ENCODE measurements at regions not wholly inside any gene's neighbourhood (a gene's known extent, or its start where the extent isn't known, plus 50 kb on each side); places are given as distances from the start of the nearest gene placed in this dataset.

DNA sequence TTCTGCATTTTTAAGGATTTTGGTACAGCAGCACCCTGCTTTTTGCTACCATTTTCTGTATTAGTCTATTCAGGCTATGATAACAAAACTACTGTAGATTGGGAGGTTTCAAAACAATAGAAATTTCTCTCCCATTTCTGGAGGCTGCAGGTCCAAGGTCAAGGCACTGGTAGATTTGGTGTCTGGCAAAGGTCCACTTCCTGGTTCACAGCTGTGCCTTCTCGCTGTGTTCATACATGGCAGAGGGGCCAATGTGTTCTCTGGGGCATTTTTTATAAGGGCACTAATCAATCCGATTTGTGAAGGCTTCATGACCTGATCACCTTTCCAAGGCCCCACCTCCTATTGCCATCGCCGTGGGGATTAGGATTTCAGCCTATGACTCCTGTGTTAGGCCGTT, 268.1 kb upstream of the RTL1 start:
- TF ChIP-seq, protein P1, sequence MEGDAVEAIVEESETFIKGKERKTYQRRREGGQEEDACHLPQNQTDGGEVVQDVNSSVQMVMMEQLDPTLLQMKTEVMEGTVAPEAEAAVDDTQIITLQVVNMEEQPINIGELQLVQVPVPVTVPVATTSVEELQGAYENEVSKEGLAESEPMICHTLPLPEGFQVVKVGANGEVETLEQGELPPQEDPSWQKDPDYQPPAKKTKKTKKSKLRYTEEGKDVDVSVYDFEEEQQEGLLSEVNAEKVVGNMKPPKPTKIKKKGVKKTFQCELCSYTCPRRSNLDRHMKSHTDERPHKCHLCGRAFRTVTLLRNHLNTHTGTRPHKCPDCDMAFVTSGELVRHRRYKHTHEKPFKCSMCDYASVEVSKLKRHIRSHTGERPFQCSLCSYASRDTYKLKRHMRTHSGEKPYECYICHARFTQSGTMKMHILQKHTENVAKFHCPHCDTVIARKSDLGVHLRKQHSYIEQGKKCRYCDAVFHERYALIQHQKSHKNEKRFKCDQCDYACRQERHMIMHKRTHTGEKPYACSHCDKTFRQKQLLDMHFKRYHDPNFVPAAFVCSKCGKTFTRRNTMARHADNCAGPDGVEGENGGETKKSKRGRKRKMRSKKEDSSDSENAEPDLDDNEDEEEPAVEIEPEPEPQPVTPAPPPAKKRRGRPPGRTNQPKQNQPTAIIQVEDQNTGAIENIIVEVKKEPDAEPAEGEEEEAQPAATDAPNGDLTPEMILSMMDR (IDR thresholded peaks at IDR 0.05; ENCODE audit: insufficient read depth, low read length, poor library complexity, severe bottlenecking): no peak
- no peak for DNase-seq (ENCODE audit: low read depth)
- Histone ChIP-seq H3K27me3 (ENCODE audit: control insufficient read depth, insufficient read depth, low read length) (peaks cover 2% of the 10 kb centered on the region), H3K4me3 (ENCODE audit: low read depth, low read length) (no peak overlapping the region), H3K36me3 (ENCODE audit: control insufficient read depth, insufficient read depth, low read length) (no peaks in the 10 kb centered on the region)

DNA sequence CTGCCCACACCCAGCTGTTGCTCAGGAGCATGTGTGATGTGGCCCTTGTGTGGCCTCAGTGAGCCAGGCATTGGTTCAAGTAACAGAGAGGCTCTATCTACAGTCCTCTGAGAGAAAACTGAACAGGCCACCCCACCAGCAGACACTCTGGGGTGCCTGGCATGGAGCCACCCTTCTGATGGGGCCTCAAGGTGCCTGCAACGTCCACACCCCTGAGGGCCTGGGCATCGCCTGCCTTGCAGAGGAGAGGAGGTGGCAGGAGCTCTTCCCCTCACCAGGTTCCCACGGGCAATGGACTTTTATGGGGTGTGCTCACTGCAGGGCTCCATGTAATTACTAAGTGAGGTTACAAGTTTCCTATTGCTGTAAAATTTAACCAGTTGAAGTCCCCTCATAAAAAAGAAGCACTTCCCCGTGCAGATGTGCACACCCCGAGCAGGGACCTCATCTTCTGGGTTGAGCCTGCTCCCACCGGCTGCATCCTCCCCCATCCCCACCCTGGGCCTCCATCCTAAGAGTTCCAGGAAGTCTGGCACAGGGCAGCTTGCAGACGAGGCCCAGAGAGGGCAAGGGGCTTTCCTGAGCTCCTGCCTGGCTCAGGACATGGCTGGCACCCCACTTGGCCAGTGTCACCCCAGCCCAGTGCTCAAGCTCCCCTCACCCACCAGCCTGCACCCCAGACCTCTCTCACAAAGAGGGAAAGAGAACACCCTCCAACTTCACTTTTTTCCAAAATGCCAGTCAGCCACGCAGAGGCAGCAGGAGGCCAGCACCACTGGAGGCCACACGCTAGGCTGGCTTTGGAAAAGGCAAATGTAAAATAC, 270.4 kb upstream of the RTL1 start:
- Histone ChIP-seq H3K4me3 (ENCODE audit: low read depth, low read length) (no peak overlapping the region), H3K36me3 (ENCODE audit: control insufficient read depth, insufficient read depth, low read length) (no peaks in the 10 kb centered on the region), H3K27me3 (ENCODE audit: control insufficient read depth, insufficient read depth, low read length) (peaks cover 2% of the 10 kb centered on the region)
- DNase-seq (ENCODE audit: low read depth): no peak
- TF ChIP-seq, protein P1 (IDR thresholded peaks at IDR 0.05; ENCODE audit: insufficient read depth, low read length, poor library complexity, severe bottlenecking): no peak

DNA sequence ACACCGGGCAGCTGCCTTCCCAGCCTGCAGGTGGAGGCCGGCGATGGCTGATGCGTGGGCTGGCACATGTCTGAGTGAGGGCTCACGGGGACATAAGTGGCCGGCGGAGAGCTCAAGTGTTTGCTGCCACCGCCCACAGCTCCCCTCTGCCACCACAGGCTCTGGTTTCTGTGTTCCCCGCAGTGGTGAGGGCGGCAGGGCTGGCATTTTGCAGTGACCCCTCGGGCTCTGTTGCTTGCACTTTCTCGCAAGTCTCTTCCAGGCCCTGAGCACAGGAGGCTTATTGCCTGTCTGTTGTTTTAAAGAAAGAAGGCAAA, 271.0 kb upstream of the RTL1 start:
- no peaks in the 10 kb centered on the region for H3K36me3 ChIP-seq (ENCODE audit: control insufficient read depth, insufficient read depth, low read length)
- TF ChIP-seq, protein P1 (IDR thresholded peaks at IDR 0.05; ENCODE audit: insufficient read depth, low read length, poor library complexity, severe bottlenecking): no peak
- H3K27me3 ChIP-seq (ENCODE audit: control insufficient read depth, insufficient read depth, low read length): peaks cover 2% of the 10 kb centered on the region
- no peak for DNase-seq (ENCODE audit: low read depth)
- H3K4me3 ChIP-seq (ENCODE audit: low read depth, low read length): no peak overlapping the region

DNA sequence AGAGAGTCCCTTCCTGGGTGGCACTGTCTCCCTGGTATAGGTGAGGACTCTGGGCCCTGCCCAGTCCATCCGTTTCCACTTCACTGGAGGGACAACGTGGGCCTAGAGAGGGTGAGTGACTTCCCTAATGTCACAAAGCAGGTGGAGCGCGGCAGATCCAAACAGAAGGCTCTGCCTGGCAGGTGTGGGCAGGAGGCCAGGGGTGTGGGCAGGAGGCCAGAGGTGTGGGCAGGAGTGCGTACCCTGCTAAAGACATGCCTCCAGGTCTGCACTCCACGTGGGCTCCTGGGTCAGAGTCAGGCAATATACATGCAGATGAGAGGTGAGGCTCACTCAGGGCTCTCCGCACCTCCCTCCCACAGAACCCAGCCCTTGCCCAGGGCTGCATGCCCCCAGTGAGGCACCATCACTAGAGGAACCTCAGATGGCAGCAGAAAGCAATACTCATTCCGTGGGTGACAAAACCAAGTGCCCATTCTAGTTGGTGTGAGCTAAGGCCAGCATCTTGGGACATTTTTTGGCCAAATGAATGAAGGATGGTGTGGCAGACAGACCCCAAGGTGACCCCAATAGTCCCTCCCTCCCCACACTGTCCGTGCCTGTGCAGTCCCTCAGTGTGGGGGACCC, 271.6 kb upstream of the RTL1 start:
- Histone ChIP-seq H3K4me3 (ENCODE audit: low read depth, low read length) (no peak overlapping the region), H3K36me3 (ENCODE audit: control insufficient read depth, insufficient read depth, low read length) (no peaks in the 10 kb centered on the region), H3K27me3 (ENCODE audit: control insufficient read depth, insufficient read depth, low read length) (peaks cover 2% of the 10 kb centered on the region)
- TF ChIP-seq, protein P1 (IDR thresholded peaks at IDR 0.05; ENCODE audit: insufficient read depth, low read length, poor library complexity, severe bottlenecking): no peak
- DNase-seq (ENCODE audit: low read depth): no peak

DNA sequence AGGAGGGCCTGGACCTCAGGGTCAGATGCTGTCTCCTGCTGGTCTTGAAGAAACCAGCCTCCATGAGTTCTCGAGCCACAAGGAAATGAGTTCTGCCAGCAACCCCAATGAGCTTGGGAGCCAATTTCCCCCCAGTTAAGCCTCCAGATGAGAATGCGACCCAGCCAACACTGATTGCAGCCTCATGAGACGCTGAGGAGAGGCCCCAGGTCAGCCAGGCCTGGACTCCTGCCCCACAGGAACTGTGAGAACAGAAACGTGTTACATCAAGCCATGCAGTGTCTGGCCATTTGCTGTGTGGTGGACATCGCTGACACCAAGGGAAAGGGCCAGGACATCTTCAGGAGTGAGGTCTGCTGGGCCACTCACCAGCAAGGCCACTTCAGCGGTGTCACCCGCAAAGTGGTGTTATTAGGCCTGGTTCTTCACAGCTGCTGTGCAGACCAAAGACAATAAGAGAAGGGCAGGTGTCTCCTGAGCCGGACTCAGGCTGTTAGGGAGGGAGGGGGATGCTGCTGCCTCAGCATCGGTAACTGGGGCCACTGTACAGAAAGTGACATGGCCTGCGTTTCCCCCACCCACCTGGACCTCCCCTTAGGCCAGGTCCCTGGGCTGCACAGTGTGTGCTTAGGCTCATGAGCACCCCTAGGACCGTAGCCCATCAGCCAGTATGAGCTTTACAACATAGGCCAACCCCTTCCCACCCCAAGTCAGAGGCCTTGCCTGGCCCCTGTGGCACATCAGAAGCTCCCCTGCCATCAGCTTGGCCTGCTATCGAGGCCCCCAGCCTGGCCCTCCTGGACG, 272.4 kb upstream of the RTL1 start:
- Histone ChIP-seq H3K36me3 (ENCODE audit: control insufficient read depth, insufficient read depth, low read length) (no peaks in the 10 kb centered on the region), H3K4me3 (ENCODE audit: low read depth, low read length) (no peak overlapping the region), H3K27me3 (ENCODE audit: control insufficient read depth, insufficient read depth, low read length) (peaks cover 2% of the 10 kb centered on the region)
- TF ChIP-seq, protein P1 (IDR thresholded peaks at IDR 0.05; ENCODE audit: insufficient read depth, low read length, poor library complexity, severe bottlenecking): no peak
- no peak for DNase-seq (ENCODE audit: low read depth)

All from kidney epithelial cell (primary cell).